Smooth muscle cell (in vitro differentiated cells): ENCODE measurements at regions not wholly inside any gene's neighbourhood (a gene's known extent, or its start where the extent isn't known, plus 50 kb on each side); places are given as distances from the start of the nearest gene placed in this dataset.

Experiments
- DNase-seq: peaks from one replicate; lab custom pipeline; 2025; ENCODE audit not compliant: unreplicated experiment; lab: John Stamatoyannopoulos, UW
- H2AFZ ChIP-seq: fragments of 200-600 bp; sonication (generic); 2 replicates; pipeline ENCODE4 v1.6.0; 2016; ENCODE audit warnings: antibody characterized with exemption, low read depth, mild to moderate bottlenecking
- H3F3A ChIP-seq: fragments of 200-600 bp; sonication (generic); 2 replicates; pipeline ENCODE4 v1.6.0; 2017; ENCODE audit warnings: antibody characterized with exemption, low read depth
- H3K27ac ChIP-seq: fragments of 200-600 bp; sonication (generic); 2 replicates; pipeline ENCODE4 v1.5.1; 2016; ENCODE audit warnings: low read depth, mild to moderate bottlenecking
- H3K27me3 ChIP-seq: fragments of 200-600 bp; sonication (generic); 2 replicates; pipeline ENCODE4 v1.6.1; 2016; ENCODE audit warnings: low read depth, mild to moderate bottlenecking
- H3K36me3 ChIP-seq: fragments of 200-600 bp; sonication (generic); 2 replicates; pipeline ENCODE4 v1.5.1; 2016; ENCODE audit warnings: low read depth
- H3K4me1 ChIP-seq: fragments of 200-600 bp; sonication (generic); 2 replicates; pipeline ENCODE4 v1.5.1; 2016; ENCODE audit warnings: low read depth
- H3K4me2 ChIP-seq: fragments of 200-600 bp; sonication (generic); 2 replicates; pipeline ENCODE4 v1.6.0; 2016; ENCODE audit warnings: mild to moderate bottlenecking
- H3K4me3 ChIP-seq: fragments of 200-600 bp; sonication (generic); 2 replicates; pipeline ENCODE4 v1.5.1; 2016; ENCODE audit warnings: mild to moderate bottlenecking
- H3K79me2 ChIP-seq: fragments of 200-600 bp; sonication (generic); 2 replicates; pipeline ENCODE4 v1.6.0; 2016; ENCODE audit warnings: low read depth, mild to moderate bottlenecking
- H3K9ac ChIP-seq: fragments of 200-600 bp; sonication (generic); 2 replicates; pipeline ENCODE4 v1.6.0; 2016; ENCODE audit warnings: low read depth
- H3K9me3 ChIP-seq: fragments of 200-600 bp; sonication (generic); replicated peaks from 2 replicates; pipeline ENCODE4 v1.5.1; 2016; ENCODE audit warnings: low read depth
- H4K20me1 ChIP-seq: fragments of 200-600 bp; sonication (generic); 2 replicates; pipeline ENCODE4 v1.6.0; 2016; ENCODE audit warnings: low read depth
- CTCF ChIP-seq: fragments of 200-600 bp; sonication (generic); IDR thresholded peaks from 2 replicates; pipeline ENCODE4 v1.5.1; 2017; ENCODE audit warnings: borderline replicate concordance, mild to moderate bottlenecking, antibody characterized with exemption; ENCODE audit not compliant: insufficient read depth, poor library complexity, severe bottlenecking
- WGBS: methylation state at CpG from one replicate; pipeline ENCODE4 v1.1.7; 2016; ENCODE audit warnings: low lambda C conversion rate; 5-methylcytosine and 5-hydroxymethylcytosine counted together

GRCh38 chr3:193053046-193053435, 135.4 kb upstream of the MB21D2 start:
- no peaks in the 10 kb centered on the region for H4K20me1 ChIP-seq
- no peaks in the 10 kb centered on the region for H3F3A ChIP-seq
- no peaks in the 10 kb centered on the region for H3K27me3 ChIP-seq
- no peak overlapping the region for H2AFZ ChIP-seq
- no peaks in the 10 kb centered on the region for H3K79me2 ChIP-seq
- H3K27ac ChIP-seq, result no peak overlapping the region
- DNase-seq, result no peak
- no peaks in the 10 kb centered on the region for H3K4me1 ChIP-seq
- H3K36me3 ChIP-seq, result no peaks in the 10 kb centered on the region
- H3K4me3 ChIP-seq, result no peak overlapping the region
- no peak for TF ChIP-seq CTCF
- no peak overlapping the region for H3K9ac ChIP-seq
- no peaks in the 10 kb centered on the region for H3K9me3 ChIP-seq
- H3K4me2 ChIP-seq, result no peak overlapping the region

- Histone ChIP-seq H2AFZ (no peak overlapping the region), H3K27ac (no peak overlapping the region), H3K36me3 (no peaks in the 10 kb centered on the region), H3K9ac (no peak overlapping the region), H3K4me1 (no peaks in the 10 kb centered on the region), H3K9me3 (no peaks in the 10 kb centered on the region), H3K4me3 (no peak overlapping the region), H3F3A (no peaks in the 10 kb centered on the region), H3K4me2 (no peak overlapping the region), H3K79me2 (no peaks in the 10 kb centered on the region), H3K27me3 (no peaks in the 10 kb centered on the region), H4K20me1 (no peaks in the 10 kb centered on the region)
- no peak for TF ChIP-seq CTCF
- no peak for DNase-seq
- WGBS, result 81% methylated on average over 10 of the region's 10 CpGs
Measured at GRCh38 chr3:193055352-193055751, 137.7 kb upstream of the MB21D2 start.

- Histone ChIP-seq H3F3A (no peaks in the 10 kb centered on the region), H3K27me3 (no peaks in the 10 kb centered on the region), H3K27ac (no peak overlapping the region), H3K36me3 (no peaks in the 10 kb centered on the region), H3K4me2 (no peak overlapping the region), H3K4me3 (no peak overlapping the region), H2AFZ (no peak overlapping the region), H3K9me3 (no peaks in the 10 kb centered on the region), H4K20me1 (no peaks in the 10 kb centered on the region), H3K79me2 (no peaks in the 10 kb centered on the region), H3K4me1 (no peaks in the 10 kb centered on the region), H3K9ac (no peak overlapping the region)
- DNase-seq, result no peak
- no peak for TF ChIP-seq CTCF
- 67% methylated on average over 2 of the region's 2 CpGs for WGBS
Measured at GRCh38 chr3:193057616-193058015, 140.0 kb upstream of the MB21D2 start.

- WGBS, result 81% methylated on average over 9 of the region's 9 CpGs
- Histone ChIP-seq H3K36me3 (no peaks in the 10 kb centered on the region), H3K9ac (no peak overlapping the region), H3K79me2 (no peaks in the 10 kb centered on the region), H4K20me1 (no peaks in the 10 kb centered on the region), H3K27ac (no peak overlapping the region), H3K27me3 (no peaks in the 10 kb centered on the region), H2AFZ (no peak overlapping the region), H3K4me1 (no peaks in the 10 kb centered on the region), H3F3A (no peaks in the 10 kb centered on the region), H3K4me2 (no peak overlapping the region), H3K4me3 (no peak overlapping the region), H3K9me3 (no peaks in the 10 kb centered on the region)
- no peak for DNase-seq
- no peak for TF ChIP-seq CTCF
Measured at GRCh38 chr3:193060748-193061546, 143.3 kb upstream of the MB21D2 start.
